AG09319 (cell line): ENCODE measurements at regions not wholly inside any gene's neighbourhood (a gene's known extent, or its start where the extent isn't known, plus 50 kb on each side); places are given as distances from the start of the nearest gene placed in this dataset.

Source experiments
- DNase-seq: peaks from one replicate; pipeline ENCODE4 v3.0.0-alpha.2; 2010; ENCODE audit warnings: low read depth; ENCODE audit errors: extremely low read depth
- CTCF ChIP-seq: IDR thresholded peaks from 2 replicates; pipeline ENCODE4 v1.5.1; 2011; ENCODE audit warnings: low read depth, mild to moderate bottlenecking, inconsistent platforms, low read length, moderate library complexity

GRCh38 chr12:94062796-94063635, 85.4 kb upstream of the PLXNC1 start:
- no peak for DNase-seq
- no peak for TF ChIP-seq CTCF

- DNase-seq = no peak
- TF ChIP-seq CTCF = no peak
These were observed 77.9 kb upstream of the PLXNC1 start for GRCh38 chr12:94070520-94070919.

GRCh38 chr12:94071258-94071657, 77.1 kb upstream of the PLXNC1 start:
- DNase-seq = no peak
- TF ChIP-seq CTCF = no peak

- no peak for DNase-seq
- no peak for TF ChIP-seq CTCF
These were observed 74.8 kb upstream of the PLXNC1 start for GRCh38 chr12:94073441-94074051.

- no peak for TF ChIP-seq CTCF
- no peak for DNase-seq
These were observed 74.0 kb upstream of the PLXNC1 start for GRCh38 chr12:94074216-94074979.

- peak; percentile 82 for DNase-seq
- peak; percentile 79 for TF ChIP-seq CTCF
These were observed 73.3 kb upstream of the PLXNC1 start for GRCh38 chr12:94074980-94075629.
